IPS DF 6.9 (cell line): ENCODE measurements at regions not wholly inside any gene's neighbourhood (a gene's known extent, or its start where the extent isn't known, plus 50 kb on each side); places are given as distances from the start of the nearest gene placed in this dataset.
A peak's percentile ranks its signal among the peaks of the same experiment; 100 is the strongest.
"Not testable (repeated sequence)": the region's sequence is repeated elsewhere in the genome, so short reads cannot be mapped to it uniquely, and the experiment has no call there.

ENCODE experiments used
- DNase-seq: peaks from one replicate; pipeline ENCODE4 v3.0.0-alpha.2; 2013; ENCODE audit warnings: low read depth, low spot score
- H3K27ac ChIP-seq: one replicate; pipeline ENCODE4 v1.5.1; 2013; ENCODE audit warnings: low read length, control low read depth
- H3K27me3 ChIP-seq: 2 replicates; pipeline ENCODE4 v1.6.1; 2013; ENCODE audit warnings: mild to moderate bottlenecking, low read length; ENCODE audit not compliant: control insufficient read depth, insufficient read depth
- H3K36me3 ChIP-seq: 2 replicates; pipeline ENCODE4 v1.6.1; 2013; ENCODE audit warnings: low read length; ENCODE audit not compliant: control insufficient read depth, insufficient read depth
- H3K4me1 ChIP-seq: 2 replicates; pipeline ENCODE4 v1.6.1; 2013; ENCODE audit warnings: low read length; ENCODE audit not compliant: control insufficient read depth, insufficient read depth
- H3K4me3 ChIP-seq: 2 replicates; pipeline ENCODE4 v1.5.1; 2013; ENCODE audit warnings: mild to moderate bottlenecking, low read length
- H3K9me3 ChIP-seq: 2 replicates; pipeline ENCODE4 v1.6.1; 2013; ENCODE audit warnings: low read length, inconsistent platforms; ENCODE audit not compliant: control insufficient read depth, insufficient read depth
- WGBS: extraction: QIAGEN DNeasy Blood & Tissue Kit; methylation state at CpG from one replicate; pipeline ENCODE4 v1.1.7; 2013; ENCODE audit warnings: mixed read lengths, missing lambda C conversion rate; ENCODE audit not compliant: insufficient read length, insufficient coverage; 5-methylcytosine and 5-hydroxymethylcytosine counted together

DNA sequence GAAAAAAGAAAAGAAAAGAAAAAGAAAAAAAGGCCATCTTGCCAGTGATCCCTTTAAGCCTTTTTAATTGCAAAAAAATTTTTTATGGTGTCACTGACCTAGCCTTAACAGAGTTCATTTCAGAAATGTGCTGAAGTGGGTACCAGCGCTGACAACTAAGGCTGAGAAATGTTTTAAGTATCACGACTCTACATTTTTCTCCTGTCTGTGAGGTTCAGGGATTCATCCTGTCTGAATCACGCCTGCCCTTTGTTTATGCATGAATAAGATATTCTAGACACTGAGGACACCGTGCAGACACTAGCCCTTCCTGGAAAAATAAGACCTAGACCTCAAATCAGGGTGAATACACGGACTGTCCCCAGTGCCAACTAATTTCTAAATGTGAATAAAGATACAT is 154.4 kb upstream of the NOCT start:
- no peak overlapping the region for H3K27ac ChIP-seq
- no peak for DNase-seq
- no CpG with 5 or more reads among the region's 5 CpGs for WGBS

GRCh38 chr4:138860357-138860756 is 155.2 kb upstream of the NOCT start:
- H3K36me3 ChIP-seq, DNase-seq, H3K9me3 ChIP-seq, H3K4me1 ChIP-seq, H3K27ac ChIP-seq, H3K27me3 ChIP-seq, H3K4me3 ChIP-seq: not testable (repeated sequence)
- WGBS = no CpG with 5 or more reads among the region's 1 CpG

More for the DNA sequence above, 154.4 kb upstream of the NOCT start:
- Histone ChIP-seq H3K27me3 (no peaks in the 10 kb centered on the region), H3K9me3 (no peaks in the 10 kb centered on the region), H3K4me1 (peaks cover 1% of the 10 kb centered on the region; the same call in 1 of the 2 replicates), H3K36me3 (no peaks in the 10 kb centered on the region), H3K4me3 (no peak overlapping the region)

DNA sequence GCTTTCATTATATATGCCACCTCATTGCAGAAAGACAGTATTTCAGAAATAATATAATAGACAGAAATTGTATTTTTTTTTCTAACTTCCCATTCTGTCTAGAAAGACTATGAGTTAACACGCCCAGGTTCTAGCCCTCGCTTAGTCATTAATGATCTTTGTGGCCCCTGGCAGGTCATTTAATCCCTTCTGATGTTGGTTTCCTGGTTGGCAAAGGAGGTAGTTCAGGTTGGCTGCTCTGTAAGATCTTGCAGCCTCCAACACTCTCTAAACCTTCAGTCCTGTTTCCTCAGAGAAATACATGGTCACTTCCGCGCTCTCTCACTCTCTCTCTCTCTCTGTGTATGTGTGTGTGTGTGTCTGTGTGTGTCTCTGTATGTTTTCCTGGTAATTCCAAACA is 156.3 kb upstream of the NOCT start:
- WGBS = no CpG with 5 or more reads among the region's 4 CpGs
- H3K9me3 ChIP-seq = no peaks in the 10 kb centered on the region
- H3K27ac ChIP-seq = no peak overlapping the region
- H3K4me1 ChIP-seq = no peaks in the 10 kb centered on the region
- no peaks in the 10 kb centered on the region for H3K27me3 ChIP-seq
- no peaks in the 10 kb centered on the region for H3K36me3 ChIP-seq
- DNase-seq = no peak
- H3K4me3 ChIP-seq = no peak overlapping the region

DNA sequence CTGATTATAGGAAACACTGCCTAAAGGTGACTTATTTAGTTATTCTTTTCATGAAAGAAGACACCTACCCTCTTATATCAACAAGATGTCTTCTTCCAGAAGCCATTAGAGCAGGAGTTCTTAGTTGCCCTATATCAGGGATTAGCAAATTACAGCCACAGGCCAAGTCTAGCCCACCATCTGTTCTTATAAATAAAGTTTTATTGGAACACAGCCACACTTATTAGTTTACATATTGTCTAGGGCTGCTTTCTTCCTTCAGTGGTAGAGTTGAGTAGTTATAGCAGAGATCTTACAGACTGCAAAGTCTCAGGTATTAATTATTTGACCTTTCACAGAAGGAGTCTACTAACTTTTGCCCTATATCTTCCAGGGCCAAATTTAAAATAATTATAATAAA is 157.2 kb upstream of the NOCT start:
- no peaks in the 10 kb centered on the region for H3K4me1 ChIP-seq
- no peak overlapping the region for H3K27ac ChIP-seq
- H3K4me3 ChIP-seq = no peak overlapping the region
- H3K9me3 ChIP-seq = no peaks in the 10 kb centered on the region
- no peak for DNase-seq
- no peaks in the 10 kb centered on the region for H3K36me3 ChIP-seq
- no peaks in the 10 kb centered on the region for H3K27me3 ChIP-seq

DNA sequence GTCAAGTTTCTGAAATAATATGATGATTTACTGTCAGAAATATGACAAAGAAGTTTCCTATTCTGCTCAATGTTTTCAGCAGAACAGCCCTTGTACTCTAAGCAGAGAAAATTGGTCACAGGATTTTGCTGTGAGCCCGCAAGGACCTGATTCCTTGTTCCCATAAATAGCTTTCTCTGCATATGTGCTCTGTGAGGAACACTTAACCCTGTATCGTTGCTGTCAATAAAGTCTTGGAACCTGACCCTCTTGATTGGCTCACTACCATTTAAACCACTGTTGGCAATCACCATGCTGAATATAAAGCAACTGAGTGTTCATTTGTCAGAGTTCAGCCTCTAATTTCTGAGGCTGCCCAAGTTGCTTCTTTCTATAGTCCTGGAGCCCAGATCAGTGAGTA is 158.2 kb upstream of the NOCT start:
- no CpG with 5 or more reads among the region's 2 CpGs for WGBS
- DNase-seq = no peak
- no peak overlapping the region for H3K27ac ChIP-seq
- no peaks in the 10 kb centered on the region for H3K4me1 ChIP-seq
- H3K27me3 ChIP-seq = no peaks in the 10 kb centered on the region
- no peaks in the 10 kb centered on the region for H3K36me3 ChIP-seq
- H3K9me3 ChIP-seq = no peaks in the 10 kb centered on the region
- no peak overlapping the region for H3K4me3 ChIP-seq

DNA sequence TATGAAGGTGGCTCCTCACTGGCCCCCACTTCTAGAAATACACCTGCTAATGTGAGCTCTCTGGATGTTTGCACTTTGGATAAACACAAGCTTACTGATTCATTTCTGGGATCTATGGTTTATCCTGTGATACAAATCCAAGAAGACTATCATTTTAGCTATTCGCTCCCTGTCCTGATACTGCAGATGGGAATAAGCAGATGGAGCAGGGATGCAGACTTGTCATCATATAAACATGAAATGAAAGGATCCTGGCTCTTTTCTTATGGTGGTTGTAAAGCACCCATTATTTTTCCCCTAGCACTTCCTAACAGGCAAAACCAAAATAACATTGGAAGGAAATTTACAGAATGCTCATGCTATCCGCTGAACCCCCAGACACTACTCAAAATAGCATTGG is 162.9 kb upstream of the NOCT start:
- Histone ChIP-seq H3K4me1 (no peaks in the 10 kb centered on the region; the same call in 1 of the 2 replicates), H3K9me3 (no peaks in the 10 kb centered on the region), H3K27me3 (no peaks in the 10 kb centered on the region), H3K4me3 (no peak overlapping the region), H3K36me3 (no peaks in the 10 kb centered on the region), H3K27ac (no peak overlapping the region)
- no CpG with 5 or more reads among the region's 2 CpGs for WGBS
- no peak for DNase-seq

- Histone ChIP-seq H3K9me3 (no peaks in the 10 kb centered on the region), H3K27me3 (no peaks in the 10 kb centered on the region), H3K4me1 (no peaks in the 10 kb centered on the region; the same call in 1 of the 2 replicates), H3K27ac (no peak overlapping the region), H3K36me3 (no peaks in the 10 kb centered on the region), H3K4me3 (peak overlapping the region; percentile 12; the same call in 1 of the 2 replicates)
- WGBS = no CpG with 5 or more reads among the region's 17 CpGs
- no peak for DNase-seq
Observed at GRCh38 chr4:138851391-138852335, 163.9 kb upstream of the NOCT start.

DNA sequence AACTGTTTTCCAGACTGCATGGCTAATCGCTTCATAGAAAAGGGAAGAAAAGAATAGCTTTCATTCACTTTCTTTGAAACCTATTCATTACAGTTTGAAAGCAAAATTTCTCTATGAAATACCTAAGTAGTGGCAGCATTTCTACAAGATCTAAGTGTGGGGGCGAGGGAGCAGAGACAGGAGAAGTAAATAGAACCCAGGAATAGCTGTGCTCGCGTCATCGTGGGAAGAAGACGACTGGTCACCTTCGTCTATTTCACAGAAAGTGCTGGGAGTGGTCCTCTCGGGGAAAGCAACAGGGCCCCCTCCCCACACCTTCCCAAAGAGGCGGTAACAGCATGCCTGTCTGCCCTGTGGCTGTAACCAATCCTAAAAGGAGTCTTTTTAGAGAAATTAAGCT is 169.9 kb upstream of the NOCT start:
- no CpG with 5 or more reads among the region's 9 CpGs for WGBS

DNA sequence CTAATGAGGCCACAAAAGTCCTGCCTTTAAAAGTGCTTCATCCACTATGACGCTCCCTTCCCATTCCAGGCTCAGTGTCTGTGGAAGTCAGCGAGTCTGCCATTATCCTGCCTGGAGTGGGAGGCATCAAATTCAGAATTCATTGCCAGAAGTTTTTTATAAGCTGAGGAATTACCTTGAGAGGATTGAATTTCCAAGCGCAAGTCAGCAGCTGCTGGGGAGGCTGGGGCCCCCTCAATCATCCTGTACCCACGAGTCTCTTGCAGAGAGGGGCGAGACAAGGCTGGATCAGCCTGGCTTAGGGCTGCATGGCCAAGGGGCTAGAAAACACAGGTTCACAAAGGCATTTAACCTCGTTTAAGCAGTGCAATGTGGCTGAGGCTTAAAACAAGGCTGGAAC is 170.5 kb upstream of the NOCT start:
- Histone ChIP-seq H3K27ac (no peak overlapping the region), H3K4me3 (no peak overlapping the region), H3K27me3 (no peaks in the 10 kb centered on the region), H3K4me1 (no peaks in the 10 kb centered on the region), H3K36me3 (no peaks in the 10 kb centered on the region), H3K9me3 (no peaks in the 10 kb centered on the region)
- WGBS = no CpG with 5 or more reads among the region's 6 CpGs
- DNase-seq = no peak

More for the DNA sequence above, 169.9 kb upstream of the NOCT start:
- no peaks in the 10 kb centered on the region for H3K4me1 ChIP-seq
- H3K9me3 ChIP-seq = no peaks in the 10 kb centered on the region
- H3K27me3 ChIP-seq = no peaks in the 10 kb centered on the region
- H3K4me3 ChIP-seq = no peak overlapping the region
- no peak for DNase-seq
- no peak overlapping the region for H3K27ac ChIP-seq
- H3K36me3 ChIP-seq = no peaks in the 10 kb centered on the region

DNA sequence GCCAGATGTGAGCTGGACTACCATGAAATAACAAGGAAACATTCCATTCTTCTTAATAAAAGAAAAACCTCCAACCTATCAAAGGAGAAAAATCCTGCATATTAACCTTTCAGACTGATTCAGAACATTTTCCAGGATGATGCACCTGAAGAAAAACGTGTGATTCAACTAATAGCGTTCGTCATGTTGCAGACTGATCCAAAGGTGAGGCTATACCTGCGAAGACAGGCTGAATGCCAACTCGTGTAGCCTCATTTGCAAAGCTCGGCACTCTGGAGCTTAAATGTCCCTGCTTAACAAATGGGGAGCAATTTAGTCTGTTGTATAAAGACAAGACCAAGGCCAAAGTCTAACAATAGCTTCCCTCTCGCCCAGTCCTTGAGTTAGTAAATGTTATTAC is 172.0 kb upstream of the NOCT start:
- DNase-seq = no peak
- H3K36me3 ChIP-seq = no peaks in the 10 kb centered on the region
- no peak overlapping the region for H3K4me3 ChIP-seq
- H3K27ac ChIP-seq = no peak overlapping the region
- no CpG with 5 or more reads among the region's 7 CpGs for WGBS
- no peaks in the 10 kb centered on the region for H3K4me1 ChIP-seq
- H3K27me3 ChIP-seq = no peaks in the 10 kb centered on the region
- no peaks in the 10 kb centered on the region for H3K9me3 ChIP-seq

- DNase-seq = no peak
- no peaks in the 10 kb centered on the region for H3K36me3 ChIP-seq
- no peaks in the 10 kb centered on the region for H3K27me3 ChIP-seq
- no peak overlapping the region for H3K4me3 ChIP-seq
- no peak overlapping the region for H3K27ac ChIP-seq
- H3K4me1 ChIP-seq = no peaks in the 10 kb centered on the region
- no peaks in the 10 kb centered on the region for H3K9me3 ChIP-seq
Observed at GRCh38 chr4:138841343-138841742, 174.2 kb upstream of the NOCT start.
